ENCODE measurements at regions not wholly inside any gene's neighbourhood (a gene's known extent, or its start where the extent isn't known, plus 50 kb on each side); places are given as distances from the start of the nearest gene placed in this dataset.
"Not testable (repeated sequence)": the region's sequence is repeated elsewhere in the genome, so short reads cannot be mapped to it uniquely, and the experiment has no call there.

- Histone ChIP-seq H3K4me3 (replicated peaks; ENCODE audit: insufficient read depth, low read length) (no peak overlapping the region), H3K27me3 (ENCODE audit: insufficient read depth, poor library complexity, severe bottlenecking) (no peaks in the 10 kb centered on the region), H3K27ac (replicated peaks) (no peak overlapping the region)
- DNase-seq (ENCODE audit: low read depth in 1 of 2, low spot score in 1 of 2): no peak
- TF ChIP-seq CTCF (IDR thresholded peaks at IDR 0.05; ENCODE audit: insufficient read depth, low read length) (no peak), GABPA (IDR thresholded peaks at IDR 0.05; ENCODE audit: low read depth) (no peak), SPI1 (IDR thresholded peaks at IDR 0.05; ENCODE audit: borderline replicate concordance, low read depth) (no peak), POLR2AphosphoS5 (IDR thresholded peaks at IDR 0.05; ENCODE audit: low read depth) (no peak)
- TF ChIP-seq, protein P1, sequence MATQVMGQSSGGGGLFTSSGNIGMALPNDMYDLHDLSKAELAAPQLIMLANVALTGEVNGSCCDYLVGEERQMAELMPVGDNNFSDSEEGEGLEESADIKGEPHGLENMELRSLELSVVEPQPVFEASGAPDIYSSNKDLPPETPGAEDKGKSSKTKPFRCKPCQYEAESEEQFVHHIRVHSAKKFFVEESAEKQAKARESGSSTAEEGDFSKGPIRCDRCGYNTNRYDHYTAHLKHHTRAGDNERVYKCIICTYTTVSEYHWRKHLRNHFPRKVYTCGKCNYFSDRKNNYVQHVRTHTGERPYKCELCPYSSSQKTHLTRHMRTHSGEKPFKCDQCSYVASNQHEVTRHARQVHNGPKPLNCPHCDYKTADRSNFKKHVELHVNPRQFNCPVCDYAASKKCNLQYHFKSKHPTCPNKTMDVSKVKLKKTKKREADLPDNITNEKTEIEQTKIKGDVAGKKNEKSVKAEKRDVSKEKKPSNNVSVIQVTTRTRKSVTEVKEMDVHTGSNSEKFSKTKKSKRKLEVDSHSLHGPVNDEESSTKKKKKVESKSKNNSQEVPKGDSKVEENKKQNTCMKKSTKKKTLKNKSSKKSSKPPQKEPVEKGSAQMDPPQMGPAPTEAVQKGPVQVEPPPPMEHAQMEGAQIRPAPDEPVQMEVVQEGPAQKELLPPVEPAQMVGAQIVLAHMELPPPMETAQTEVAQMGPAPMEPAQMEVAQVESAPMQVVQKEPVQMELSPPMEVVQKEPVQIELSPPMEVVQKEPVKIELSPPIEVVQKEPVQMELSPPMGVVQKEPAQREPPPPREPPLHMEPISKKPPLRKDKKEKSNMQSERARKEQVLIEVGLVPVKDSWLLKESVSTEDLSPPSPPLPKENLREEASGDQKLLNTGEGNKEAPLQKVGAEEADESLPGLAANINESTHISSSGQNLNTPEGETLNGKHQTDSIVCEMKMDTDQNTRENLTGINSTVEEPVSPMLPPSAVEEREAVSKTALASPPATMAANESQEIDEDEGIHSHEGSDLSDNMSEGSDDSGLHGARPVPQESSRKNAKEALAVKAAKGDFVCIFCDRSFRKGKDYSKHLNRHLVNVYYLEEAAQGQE (IDR thresholded peaks at IDR 0.05; ENCODE audit: insufficient replicate concordance, low read depth): no peak
Measured at GRCh38 chr6:121780325-121781321, 345.2 kb downstream of the GJA1 start.

GRCh38 chr6:121791396-121792315 is 356.2 kb downstream of the GJA1 start:
- DNase-seq (ENCODE audit: low read depth in 1 of 2, low spot score in 1 of 2): no peak
- H3K27ac ChIP-seq (replicated peaks): no peak overlapping the region
- no peak for TF ChIP-seq SPI1 (IDR thresholded peaks at IDR 0.05; ENCODE audit: borderline replicate concordance, low read depth)
- TF ChIP-seq, protein P1 (IDR thresholded peaks at IDR 0.05; ENCODE audit: insufficient replicate concordance, low read depth): no peak
- no peak for TF ChIP-seq GABPA (IDR thresholded peaks at IDR 0.05; ENCODE audit: low read depth)
- H3K4me3 ChIP-seq (replicated peaks; ENCODE audit: insufficient read depth, low read length): no peak overlapping the region
- H3K27me3 ChIP-seq (ENCODE audit: insufficient read depth, poor library complexity, severe bottlenecking): no peaks in the 10 kb centered on the region

- Histone ChIP-seq H3K27me3 (ENCODE audit: insufficient read depth, poor library complexity, severe bottlenecking) (no peaks in the 10 kb centered on the region), H3K4me3 (replicated peaks; ENCODE audit: insufficient read depth, low read length) (no peak overlapping the region), H3K27ac (replicated peaks) (no peak overlapping the region)
- DNase-seq (ENCODE audit: low read depth in 1 of 2, low spot score in 1 of 2): no peak
- TF ChIP-seq, protein P1 (IDR thresholded peaks at IDR 0.05; ENCODE audit: insufficient replicate concordance, low read depth): no peak
- TF ChIP-seq GABPA (IDR thresholded peaks at IDR 0.05; ENCODE audit: low read depth): no peak
- no peak for TF ChIP-seq POLR2AphosphoS5 (IDR thresholded peaks at IDR 0.05; ENCODE audit: low read depth)
- TF ChIP-seq SPI1 (IDR thresholded peaks at IDR 0.05; ENCODE audit: borderline replicate concordance, low read depth): no peak
- TF ChIP-seq CTCF (IDR thresholded peaks at IDR 0.05; ENCODE audit: insufficient read depth, low read length): no peak
Measured at GRCh38 chr6:121794630-121795029, 359.2 kb downstream of the GJA1 start.

- not testable (repeated sequence) for H3K4me3 ChIP-seq (replicated peaks; ENCODE audit: insufficient read depth, low read length); DNase-seq (ENCODE audit: low read depth in 1 of 2, low spot score in 1 of 2); H3K27ac ChIP-seq (replicated peaks); H3K27me3 ChIP-seq (ENCODE audit: insufficient read depth, poor library complexity, severe bottlenecking)
Measured at GRCh38 chr6:121797598-121797997, 362.2 kb downstream of the GJA1 start.

DNA sequence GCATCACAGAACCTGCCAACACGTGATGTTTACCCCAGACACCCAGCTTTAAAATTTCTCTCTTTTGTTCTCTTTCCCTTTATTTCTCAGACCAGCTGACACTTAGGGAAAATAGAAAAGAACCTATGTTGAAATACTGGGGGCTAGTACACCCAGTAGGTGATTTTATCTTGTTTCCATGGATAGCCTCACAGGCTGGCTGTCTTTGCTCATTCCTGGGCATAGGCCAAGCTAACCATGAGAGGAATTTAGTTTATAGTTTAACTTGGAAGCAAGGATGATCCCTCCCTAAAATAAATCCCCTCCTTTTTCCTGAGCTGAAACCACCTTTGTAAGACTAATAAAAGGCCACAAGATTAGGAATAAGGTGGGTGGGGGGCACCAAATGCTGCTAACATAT is 362.7 kb downstream of the GJA1 start:
- DNase-seq (ENCODE audit: low read depth in 1 of 2, low spot score in 1 of 2); H3K27me3 ChIP-seq (ENCODE audit: insufficient read depth, poor library complexity, severe bottlenecking); H3K27ac ChIP-seq (replicated peaks); H3K4me3 ChIP-seq (replicated peaks; ENCODE audit: insufficient read depth, low read length): not testable (repeated sequence)
